Hepatocyte (in vitro differentiated cells): ENCODE measurements at regions not wholly inside any gene's neighbourhood (a gene's known extent, or its start where the extent isn't known, plus 50 kb on each side); places are given as distances from the start of the nearest gene placed in this dataset.

Experiments
- CTCF ChIP-seq: fragments of 200-600 bp; sonication (generic); IDR thresholded peaks from 2 replicates; pipeline ENCODE4 v1.5.1; 2016; ENCODE audit warnings: antibody characterized with exemption, mild to moderate bottlenecking; ENCODE audit not compliant: poor library complexity
- EZH2phosphoT487 ChIP-seq: fragments of 200-600 bp; sonication (generic); IDR thresholded peaks from one replicate; pipeline ENCODE4 v1.6.1; 2018; ENCODE audit warnings: antibody characterized with exemption, mild to moderate bottlenecking, low read depth, moderate library complexity; ENCODE audit not compliant: unreplicated experiment, severe bottlenecking

GRCh38 chr10:3424111-3424851 lies 251.7 kb upstream of the PITRM1 start:
- TF ChIP-seq CTCF (no peak), EZH2phosphoT487 (no peak)
